GM06990 (cell line): ENCODE measurements at regions not wholly inside any gene's neighbourhood (a gene's known extent, or its start where the extent isn't known, plus 50 kb on each side); places are given as distances from the start of the nearest gene placed in this dataset.
A peak's percentile ranks its signal among the peaks of the same experiment; 100 is the strongest.

Experiments used
- DNase-seq: peaks from one replicate; pipeline ENCODE4 v3.0.0-alpha.2; 2011; ENCODE audit not compliant: insufficient read length; ENCODE audit errors: extremely low read depth
- H3K27me3 ChIP-seq: replicated peaks from 2 replicates; pipeline ENCODE4 v1.6.0; 2011; ENCODE audit warnings: low read length; ENCODE audit not compliant: control insufficient read depth, insufficient read depth
- H3K36me3 ChIP-seq: 2 replicates; pipeline ENCODE4 v1.5.1; 2011; ENCODE audit warnings: low read length; ENCODE audit not compliant: control insufficient read depth, insufficient read depth
- H3K4me3 ChIP-seq: replicated peaks from 2 replicates; pipeline ENCODE4 v1.5.1; 2011; ENCODE audit warnings: low read depth, mild to moderate bottlenecking, control low read depth, low read length
- CTCF ChIP-seq: IDR thresholded peaks from 2 replicates; pipeline ENCODE4 v1.5.1; 2011; ENCODE audit warnings: low read length, control low read depth, mild to moderate bottlenecking, inconsistent platforms; ENCODE audit not compliant: insufficient read depth, poor library complexity, severe bottlenecking

GRCh38 chr9:90274725-90275124, 367.9 kb downstream of the DIRAS2 start:
- no peaks in the 10 kb centered on the region for H3K27me3 ChIP-seq
- H3K36me3 ChIP-seq: no peaks in the 10 kb centered on the region
- TF ChIP-seq CTCF: no peak
- DNase-seq: no peak
- H3K4me3 ChIP-seq: no peak overlapping the region

GRCh38 chr9:90285946-90286345, 356.7 kb downstream of the DIRAS2 start:
- H3K27me3 ChIP-seq: no peaks in the 10 kb centered on the region
- TF ChIP-seq CTCF: no peak
- no peak for DNase-seq

GRCh38 chr9:90287567-90288274, 354.9 kb downstream of the DIRAS2 start:
- Histone ChIP-seq H3K36me3 (no peaks in the 10 kb centered on the region), H3K27me3 (no peaks in the 10 kb centered on the region), H3K4me3 (no peak overlapping the region; the same call in 1 of the 2 replicates)
- no peak for TF ChIP-seq CTCF
- DNase-seq: peak; percentile 51

More at GRCh38 chr9:90285946-90286345, 356.7 kb downstream of the DIRAS2 start:
- Histone ChIP-seq H3K4me3 (no peak overlapping the region), H3K36me3 (no peaks in the 10 kb centered on the region)

- TF ChIP-seq CTCF: no peak
- H3K4me3 ChIP-seq: no peak overlapping the region
- no peaks in the 10 kb centered on the region for H3K27me3 ChIP-seq
- no peak for DNase-seq
- no peaks in the 10 kb centered on the region for H3K36me3 ChIP-seq
Measured at GRCh38 chr9:90288275-90288639, 354.4 kb downstream of the DIRAS2 start.

- no peaks in the 10 kb centered on the region for H3K36me3 ChIP-seq
- no peak for TF ChIP-seq CTCF
- no peak for DNase-seq
- no peak overlapping the region for H3K4me3 ChIP-seq
- no peaks in the 10 kb centered on the region for H3K27me3 ChIP-seq
Measured at GRCh38 chr9:90290716-90291485, 351.7 kb downstream of the DIRAS2 start.
